Bronchial epithelial cell (primary cell): ENCODE measurements at regions not wholly inside any gene's neighbourhood (a gene's known extent, or its start where the extent isn't known, plus 50 kb on each side); places are given as distances from the start of the nearest gene placed in this dataset.

Experiments used
- DNase-seq: peaks from one replicate; pipeline ENCODE4 v3.0.0-alpha.2; 2010; ENCODE audit warnings: low read depth
- FAIRE-seq: peaks from 2 replicates; lab custom pipeline; 2011; peaks lifted over from hg19 to GRCh38; lab: Jason Lieb, UNC
- H3K27me3 ChIP-seq: 2 replicates; pipeline ENCODE4 v1.5.1; 2011; ENCODE audit warnings: low read length; ENCODE audit not compliant: control insufficient read depth, insufficient read depth
- H3K36me3 ChIP-seq: 2 replicates; pipeline ENCODE4 v1.5.1; 2011; ENCODE audit warnings: low read length; ENCODE audit not compliant: control insufficient read depth, insufficient read depth
- H3K4me3 ChIP-seq: 2 replicates; pipeline ENCODE4 v1.5.1; 2011; ENCODE audit warnings: mild to moderate bottlenecking, low read depth, low read length, control low read depth
- CTCF ChIP-seq: IDR thresholded peaks from 2 replicates; pipeline ENCODE4 v1.5.1; 2011; ENCODE audit warnings: mild to moderate bottlenecking, moderate library complexity, low read length, control low read depth, inconsistent platforms; ENCODE audit not compliant: insufficient read depth, severe bottlenecking

GRCh38 chr4:66048861-66049260 is 378.6 kb upstream of the EPHA5 start:
- DNase-seq (no peak), FAIRE-seq (no peak)
- TF ChIP-seq CTCF: no peak
- no peaks in the 10 kb centered on the region for H3K27me3 ChIP-seq
- H3K36me3 ChIP-seq: no peaks in the 10 kb centered on the region
- H3K4me3 ChIP-seq: no peak overlapping the region

- TF ChIP-seq CTCF: no peak
- Histone ChIP-seq H3K36me3 (no peaks in the 10 kb centered on the region), H3K27me3 (no peaks in the 10 kb centered on the region), H3K4me3 (no peak overlapping the region)
- no peak for FAIRE-seq
- DNase-seq: no peak
These were observed 375.6 kb upstream of the EPHA5 start for GRCh38 chr4:66045913-66046312.

- FAIRE-seq (no peak), DNase-seq (no peak)
- no peak for TF ChIP-seq CTCF
- H3K27me3 ChIP-seq: no peaks in the 10 kb centered on the region
- H3K4me3 ChIP-seq: no peak overlapping the region
- no peaks in the 10 kb centered on the region for H3K36me3 ChIP-seq
These were observed 365.4 kb upstream of the EPHA5 start for GRCh38 chr4:66035701-66036100.

- Histone ChIP-seq H3K4me3 (no peak overlapping the region), H3K36me3 (no peaks in the 10 kb centered on the region), H3K27me3 (no peaks in the 10 kb centered on the region)
- no peak for TF ChIP-seq CTCF
- no peak for FAIRE-seq
- no peak for DNase-seq
These were observed 364.4 kb upstream of the EPHA5 start for GRCh38 chr4:66034671-66035070.

GRCh38 chr4:66034262-66034661 is 364.0 kb upstream of the EPHA5 start:
- DNase-seq: no peak
- Histone ChIP-seq H3K36me3 (no peaks in the 10 kb centered on the region), H3K27me3 (no peaks in the 10 kb centered on the region), H3K4me3 (no peak overlapping the region)
- no peak for TF ChIP-seq CTCF
- no peak for FAIRE-seq

GRCh38 chr4:66032571-66032970 is 362.3 kb upstream of the EPHA5 start:
- Histone ChIP-seq H3K36me3 (no peaks in the 10 kb centered on the region), H3K4me3 (no peak overlapping the region), H3K27me3 (no peaks in the 10 kb centered on the region)
- TF ChIP-seq CTCF: no peak
- no peak for FAIRE-seq
- no peak for DNase-seq
